Prostate gland (tissue), 2 donors: ENCODE measurements at regions not wholly inside any gene's neighbourhood (a gene's known extent, or its start where the extent isn't known, plus 50 kb on each side); places are given as distances from the start of the nearest gene placed in this dataset.

Experiments
- POLR2A ChIP-seq: fragments of 450-650 bp; IDR thresholded peaks from one replicate; pipeline ENCODE4 v1.6.1; 2016; ENCODE audit warnings: antibody characterized with exemption, mild to moderate bottlenecking
- TF ChIP-seq, protein P1 (sequence below), 4 experiments: fragments of 200-600 bp in 2 of 4; fragments of 450-650 bp in 2 of 4; sonication (generic) in 2 of 4; IDR thresholded peaks; 1 replicate in 3 of 4; 2 replicates in 1 of 4; pipeline ENCODE4 v1.5.1; 2016 to 2019; ENCODE audit warnings: antibody characterized with exemption in 4 of 4, mild to moderate bottlenecking in 2 of 4, moderate library complexity in 2 of 4

DNA sequence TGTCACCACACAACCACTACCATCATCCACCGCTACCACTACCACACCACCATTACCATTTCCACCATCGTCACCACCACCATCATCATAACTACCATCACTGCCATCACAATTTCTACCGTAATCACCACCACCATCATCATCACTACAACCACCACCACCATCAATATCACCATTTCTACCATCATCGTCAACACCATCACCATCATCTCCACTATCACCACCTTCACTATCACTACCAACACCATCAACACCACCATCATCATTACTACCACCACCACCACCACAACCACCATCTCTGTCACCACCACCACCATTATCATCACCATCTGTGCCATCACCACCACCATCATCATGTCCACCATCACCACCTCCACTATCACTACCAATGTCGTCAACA is 524.5 kb upstream of the C16orf82 start:
- TF ChIP-seq, protein P1, sequence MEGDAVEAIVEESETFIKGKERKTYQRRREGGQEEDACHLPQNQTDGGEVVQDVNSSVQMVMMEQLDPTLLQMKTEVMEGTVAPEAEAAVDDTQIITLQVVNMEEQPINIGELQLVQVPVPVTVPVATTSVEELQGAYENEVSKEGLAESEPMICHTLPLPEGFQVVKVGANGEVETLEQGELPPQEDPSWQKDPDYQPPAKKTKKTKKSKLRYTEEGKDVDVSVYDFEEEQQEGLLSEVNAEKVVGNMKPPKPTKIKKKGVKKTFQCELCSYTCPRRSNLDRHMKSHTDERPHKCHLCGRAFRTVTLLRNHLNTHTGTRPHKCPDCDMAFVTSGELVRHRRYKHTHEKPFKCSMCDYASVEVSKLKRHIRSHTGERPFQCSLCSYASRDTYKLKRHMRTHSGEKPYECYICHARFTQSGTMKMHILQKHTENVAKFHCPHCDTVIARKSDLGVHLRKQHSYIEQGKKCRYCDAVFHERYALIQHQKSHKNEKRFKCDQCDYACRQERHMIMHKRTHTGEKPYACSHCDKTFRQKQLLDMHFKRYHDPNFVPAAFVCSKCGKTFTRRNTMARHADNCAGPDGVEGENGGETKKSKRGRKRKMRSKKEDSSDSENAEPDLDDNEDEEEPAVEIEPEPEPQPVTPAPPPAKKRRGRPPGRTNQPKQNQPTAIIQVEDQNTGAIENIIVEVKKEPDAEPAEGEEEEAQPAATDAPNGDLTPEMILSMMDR (IDR thresholded peaks at IDR 0.05) = no peak
- TF ChIP-seq POLR2A = no peak
